ENCODE measurements at regions not wholly inside any gene's neighbourhood (a gene's known extent, or its start where the extent isn't known, plus 50 kb on each side); places are given as distances from the start of the nearest gene placed in this dataset.

DNA sequence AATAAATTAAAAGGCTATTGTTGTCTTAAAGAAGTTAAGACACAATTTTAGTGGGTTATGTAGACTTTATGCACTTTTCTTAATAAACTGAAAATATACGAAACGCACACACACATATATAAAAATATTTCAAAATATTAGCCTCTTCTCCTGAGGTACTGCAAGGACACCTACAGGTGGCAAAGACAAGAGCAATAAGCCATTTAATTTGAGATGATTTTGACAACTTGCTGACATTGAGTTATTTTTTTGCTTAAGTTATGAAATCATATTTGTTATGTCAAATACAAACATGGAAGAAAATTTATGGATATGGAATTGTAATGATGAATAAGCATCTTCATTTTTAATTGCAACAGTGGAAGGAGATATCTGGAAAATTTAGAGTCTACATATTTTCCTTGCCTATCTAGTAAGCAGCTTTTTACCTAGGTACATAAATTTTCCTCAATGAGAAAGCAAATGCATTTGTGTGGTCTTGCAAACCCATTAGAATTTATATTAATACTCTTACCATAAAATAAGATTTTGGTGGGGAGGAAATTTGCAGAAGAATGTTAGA is 301.6 kb downstream of the ISL1 start:
- no peak for DNase-seq
- intact Hi-C loops (cut with DNase I), result no loop called here
- H3K9me3 ChIP-seq (ENCODE audit: control insufficient read depth in 2 of 3, insufficient read depth in 1 of 3, low read length in 3 of 3), result no peaks in the 10 kb centered on the region
- TF ChIP-seq, protein P1, sequence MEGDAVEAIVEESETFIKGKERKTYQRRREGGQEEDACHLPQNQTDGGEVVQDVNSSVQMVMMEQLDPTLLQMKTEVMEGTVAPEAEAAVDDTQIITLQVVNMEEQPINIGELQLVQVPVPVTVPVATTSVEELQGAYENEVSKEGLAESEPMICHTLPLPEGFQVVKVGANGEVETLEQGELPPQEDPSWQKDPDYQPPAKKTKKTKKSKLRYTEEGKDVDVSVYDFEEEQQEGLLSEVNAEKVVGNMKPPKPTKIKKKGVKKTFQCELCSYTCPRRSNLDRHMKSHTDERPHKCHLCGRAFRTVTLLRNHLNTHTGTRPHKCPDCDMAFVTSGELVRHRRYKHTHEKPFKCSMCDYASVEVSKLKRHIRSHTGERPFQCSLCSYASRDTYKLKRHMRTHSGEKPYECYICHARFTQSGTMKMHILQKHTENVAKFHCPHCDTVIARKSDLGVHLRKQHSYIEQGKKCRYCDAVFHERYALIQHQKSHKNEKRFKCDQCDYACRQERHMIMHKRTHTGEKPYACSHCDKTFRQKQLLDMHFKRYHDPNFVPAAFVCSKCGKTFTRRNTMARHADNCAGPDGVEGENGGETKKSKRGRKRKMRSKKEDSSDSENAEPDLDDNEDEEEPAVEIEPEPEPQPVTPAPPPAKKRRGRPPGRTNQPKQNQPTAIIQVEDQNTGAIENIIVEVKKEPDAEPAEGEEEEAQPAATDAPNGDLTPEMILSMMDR (IDR thresholded peaks at IDR 0.05; ENCODE audit: borderline replicate concordance, extremely low read depth, insufficient read depth), result no peak
- no peaks in the 10 kb centered on the region for H3K36me3 ChIP-seq (ENCODE audit: control insufficient read depth in 2 of 3, insufficient read depth in 3 of 3, low read length in 3 of 3)
- no peak for FAIRE-seq
- H3K27ac ChIP-seq (ENCODE audit: low read depth in 2 of 2, low read length in 2 of 2), result no peak overlapping the region
- H3K4me3 ChIP-seq (ENCODE audit: low read length in 3 of 3), result no peak overlapping the region
- no peak overlapping the region for H3K9ac ChIP-seq (ENCODE audit: low read length in 3 of 3)
- no peaks in the 10 kb centered on the region for H3K27me3 ChIP-seq (ENCODE audit: control insufficient read depth, insufficient read depth, low read length)
- H3K4me1 ChIP-seq (ENCODE audit: control insufficient read depth in 2 of 3, insufficient read depth in 2 of 3, low read depth in 1 of 3, low read length in 3 of 3), result no peaks in the 10 kb centered on the region

DNA sequence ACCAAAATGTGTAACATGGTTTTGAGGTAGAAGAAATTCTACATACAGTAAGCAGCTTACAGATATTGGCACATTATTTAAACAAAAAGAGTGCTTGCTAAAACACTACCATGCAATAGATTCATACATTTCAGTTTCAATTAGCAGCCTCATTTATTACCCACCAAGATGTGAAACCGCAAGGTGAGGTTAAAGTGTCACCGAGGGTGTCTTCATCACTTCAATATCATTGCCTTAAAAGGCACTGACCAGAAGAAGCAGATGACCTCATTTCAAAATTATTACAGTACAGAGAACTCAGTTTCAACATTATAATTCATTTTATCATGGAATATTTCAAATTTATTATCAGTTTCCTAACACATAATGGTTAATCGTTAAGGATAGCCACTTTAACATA is 302.2 kb downstream of the ISL1 start:
- H3K9ac ChIP-seq (ENCODE audit: low read length in 3 of 3), result no peak overlapping the region
- no peak overlapping the region for H3K27ac ChIP-seq (ENCODE audit: low read depth in 2 of 2, low read length in 2 of 2)
- TF ChIP-seq, protein P1 (IDR thresholded peaks at IDR 0.05; ENCODE audit: borderline replicate concordance, extremely low read depth, insufficient read depth), result no peak
- H3K4me3 ChIP-seq (ENCODE audit: low read length in 3 of 3), result no peak overlapping the region
- FAIRE-seq (no peak), DNase-seq (no peak)
- intact Hi-C loops (cut with DNase I), result no loop called here
- no peaks in the 10 kb centered on the region for H3K36me3 ChIP-seq (ENCODE audit: control insufficient read depth in 2 of 3, insufficient read depth in 3 of 3, low read length in 3 of 3)
- no peaks in the 10 kb centered on the region for H3K4me1 ChIP-seq (ENCODE audit: control insufficient read depth in 2 of 3, insufficient read depth in 2 of 3, low read depth in 1 of 3, low read length in 3 of 3)
- H3K9me3 ChIP-seq (ENCODE audit: control insufficient read depth in 2 of 3, insufficient read depth in 1 of 3, low read length in 3 of 3), result no peaks in the 10 kb centered on the region
- H3K27me3 ChIP-seq (ENCODE audit: control insufficient read depth, insufficient read depth, low read length), result no peaks in the 10 kb centered on the region

DNA sequence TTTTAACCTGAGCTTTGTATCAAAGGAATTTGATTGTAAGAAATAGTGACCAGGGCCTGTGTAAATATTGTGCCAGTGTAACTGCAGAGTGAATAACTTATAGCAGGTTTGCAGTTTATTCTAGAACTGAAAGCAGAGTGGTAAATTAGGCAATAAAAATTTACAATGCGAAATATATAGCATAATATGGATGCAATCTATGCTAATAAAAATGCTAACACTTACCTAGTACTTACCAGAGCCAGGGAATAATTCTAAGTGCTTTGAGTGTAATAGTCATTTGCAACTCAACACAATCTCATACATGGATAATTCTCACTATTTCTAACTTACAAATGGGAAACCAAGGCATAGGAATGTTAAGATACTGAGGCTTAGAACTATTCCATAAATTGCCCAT is 303.4 kb downstream of the ISL1 start:
- FAIRE-seq (no peak), DNase-seq (no peak)
- no peaks in the 10 kb centered on the region for H3K4me1 ChIP-seq (ENCODE audit: control insufficient read depth in 2 of 3, insufficient read depth in 2 of 3, low read depth in 1 of 3, low read length in 3 of 3)
- TF ChIP-seq, protein P1 (IDR thresholded peaks at IDR 0.05; ENCODE audit: borderline replicate concordance, extremely low read depth, insufficient read depth), result no peak
- no peaks in the 10 kb centered on the region for H3K36me3 ChIP-seq (ENCODE audit: control insufficient read depth in 2 of 3, insufficient read depth in 3 of 3, low read length in 3 of 3)
- H3K9ac ChIP-seq (ENCODE audit: low read length in 3 of 3), result no peak overlapping the region
- intact Hi-C loops (cut with DNase I), result no loop called here
- H3K27ac ChIP-seq (ENCODE audit: low read depth in 2 of 2, low read length in 2 of 2), result no peak overlapping the region
- H3K9me3 ChIP-seq (ENCODE audit: control insufficient read depth in 2 of 3, insufficient read depth in 1 of 3, low read length in 3 of 3), result no peaks in the 10 kb centered on the region
- no peak overlapping the region for H3K4me3 ChIP-seq (ENCODE audit: low read length in 3 of 3)
- no peaks in the 10 kb centered on the region for H3K27me3 ChIP-seq (ENCODE audit: control insufficient read depth, insufficient read depth, low read length)

DNA sequence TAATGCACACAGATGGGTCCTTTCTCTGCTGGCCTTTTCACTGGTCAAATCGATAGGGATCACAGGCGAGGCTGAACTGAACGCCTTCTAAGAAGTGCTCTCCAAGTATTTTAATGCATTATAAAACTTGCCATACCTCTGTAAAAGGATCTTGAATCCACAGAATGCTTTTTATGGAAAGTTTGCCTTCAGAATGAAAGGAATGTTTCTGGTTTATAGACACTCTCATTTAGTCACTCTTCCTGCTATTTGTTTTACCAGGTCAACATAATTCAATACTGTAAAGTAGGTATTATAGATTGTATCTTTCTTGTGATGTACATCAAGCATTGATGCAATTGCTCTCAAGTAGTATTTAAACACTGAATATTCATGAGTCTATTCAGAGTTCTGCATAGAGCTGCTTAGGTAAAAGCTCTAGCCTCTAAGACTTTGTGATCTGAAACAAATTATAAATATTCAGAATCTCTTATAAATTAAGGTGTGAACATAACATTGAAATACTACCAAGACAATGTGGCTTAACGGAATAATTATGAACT is 308.4 kb downstream of the ISL1 start:
- no peak for FAIRE-seq
- Histone ChIP-seq H3K27me3 (ENCODE audit: control insufficient read depth, insufficient read depth, low read length) (no peaks in the 10 kb centered on the region), H3K27ac (ENCODE audit: low read depth in 2 of 2, low read length in 2 of 2) (no peak overlapping the region), H3K4me1 (ENCODE audit: control insufficient read depth in 2 of 3, insufficient read depth in 2 of 3, low read depth in 1 of 3, low read length in 3 of 3) (no peaks in the 10 kb centered on the region), H3K4me3 (ENCODE audit: low read length in 3 of 3) (no peak overlapping the region), H3K9ac (ENCODE audit: low read length in 3 of 3) (no peak overlapping the region), H3K9me3 (ENCODE audit: control insufficient read depth in 2 of 3, insufficient read depth in 1 of 3, low read length in 3 of 3) (no peaks in the 10 kb centered on the region), H3K36me3 (ENCODE audit: control insufficient read depth in 2 of 3, insufficient read depth in 3 of 3, low read length in 3 of 3) (no peaks in the 10 kb centered on the region)
- DNase-seq, result no peak
- intact Hi-C loops (cut with DNase I), result no loop called here
- TF ChIP-seq, protein P1 (IDR thresholded peaks at IDR 0.05; ENCODE audit: borderline replicate concordance, extremely low read depth, insufficient read depth), result no peak
